Activated CD8-positive, alpha-beta memory T cell treated with anti-CD3 and anti-CD28 coated beads for 36 hours (primary cell): ENCODE measurements at regions not wholly inside any gene's neighbourhood (a gene's known extent, or its start where the extent isn't known, plus 50 kb on each side); places are given as distances from the start of the nearest gene placed in this dataset.

ENCODE experiments used
- CTCF ChIA-PET: fragments of 350-600 bp; sonication (Branson Sonifier 250); formaldehyde crosslinking; loops from one replicate; lab custom pipeline; 2021; ENCODE audit warnings: antibody characterized with exemption; lab: Charles Lee
- POLR2A ChIA-PET: fragments of 350-600 bp; sonication (Branson Sonifier 250); formaldehyde crosslinking; loops from one replicate; lab custom pipeline; 2021; ENCODE audit warnings: antibody characterized with exemption; lab: Charles Lee

GRCh38 chr15:91508633-91509032, 344.9 kb upstream of the SLCO3A1 start:
- CTCF ChIA-PET = no interaction called here
- POLR2A ChIA-PET = no interaction called here

DNA sequence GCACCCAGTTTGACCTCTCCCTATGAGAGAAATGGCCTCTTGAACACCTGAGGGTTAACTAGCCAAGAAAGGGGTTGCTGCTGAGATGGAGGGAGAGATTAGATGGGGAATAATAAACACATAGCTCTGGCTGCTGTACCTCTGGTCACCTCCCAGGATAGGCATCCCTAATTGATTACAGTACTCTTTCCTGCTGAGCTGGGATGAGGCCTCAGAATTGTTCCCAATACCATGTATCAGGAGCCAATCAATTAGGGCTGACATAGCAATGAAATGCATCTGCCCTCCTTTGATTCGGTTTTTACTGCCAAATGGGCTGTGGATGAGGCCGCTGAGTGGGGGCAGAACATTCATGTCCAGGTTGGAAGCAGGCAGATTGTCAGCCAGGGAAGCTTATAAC, 339.4 kb upstream of the SLCO3A1 start:
- POLR2A ChIA-PET = interaction anchor here (0.6 kb wide), 1 partner anchor 255 kb away, joined by 4 read pairs; no protein-coding TSS in a partner anchor
- CTCF ChIA-PET = interaction anchor here (1.1 to 1.4 kb wide), 2 partner anchors 192 to 205 kb away, joined by 3 read pairs; no protein-coding TSS in a partner anchor

DNA sequence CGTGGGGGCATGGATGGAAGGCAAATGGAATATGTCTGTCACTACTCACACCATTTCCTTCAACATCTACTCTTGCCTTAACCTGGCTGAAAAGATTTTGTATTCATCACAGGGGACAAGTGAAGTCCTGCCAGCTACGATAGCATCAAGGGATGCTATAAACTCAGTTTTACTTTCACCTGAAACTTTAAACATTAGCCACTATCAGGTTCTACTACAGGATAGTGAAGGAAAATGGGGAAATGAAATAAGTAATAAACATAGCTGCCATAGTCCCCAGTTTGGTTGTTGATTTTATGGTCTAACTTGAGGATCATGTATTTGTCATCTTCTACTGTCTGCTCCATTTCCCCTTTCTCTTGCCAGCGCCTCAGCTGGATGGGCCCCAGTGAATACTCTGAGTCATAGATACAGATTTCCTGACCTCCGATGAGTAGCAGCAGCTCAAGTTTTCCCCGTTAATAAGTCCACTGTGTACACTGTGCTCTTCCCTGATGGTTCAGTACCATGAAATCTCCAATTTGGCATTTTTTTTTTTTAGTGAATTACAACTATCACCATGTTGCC, 338.2 kb upstream of the SLCO3A1 start:
- ChIA-PET CTCF (interaction anchor here (1.1 to 1.4 kb wide), 2 partner anchors 191 to 206 kb away, joined by 3 read pairs; no protein-coding TSS in a partner anchor), POLR2A (no interaction called here)

GRCh38 chr15:91516866-91517265, 336.6 kb upstream of the SLCO3A1 start:
- CTCF ChIA-PET = no interaction called here
- POLR2A ChIA-PET = no interaction called here

DNA sequence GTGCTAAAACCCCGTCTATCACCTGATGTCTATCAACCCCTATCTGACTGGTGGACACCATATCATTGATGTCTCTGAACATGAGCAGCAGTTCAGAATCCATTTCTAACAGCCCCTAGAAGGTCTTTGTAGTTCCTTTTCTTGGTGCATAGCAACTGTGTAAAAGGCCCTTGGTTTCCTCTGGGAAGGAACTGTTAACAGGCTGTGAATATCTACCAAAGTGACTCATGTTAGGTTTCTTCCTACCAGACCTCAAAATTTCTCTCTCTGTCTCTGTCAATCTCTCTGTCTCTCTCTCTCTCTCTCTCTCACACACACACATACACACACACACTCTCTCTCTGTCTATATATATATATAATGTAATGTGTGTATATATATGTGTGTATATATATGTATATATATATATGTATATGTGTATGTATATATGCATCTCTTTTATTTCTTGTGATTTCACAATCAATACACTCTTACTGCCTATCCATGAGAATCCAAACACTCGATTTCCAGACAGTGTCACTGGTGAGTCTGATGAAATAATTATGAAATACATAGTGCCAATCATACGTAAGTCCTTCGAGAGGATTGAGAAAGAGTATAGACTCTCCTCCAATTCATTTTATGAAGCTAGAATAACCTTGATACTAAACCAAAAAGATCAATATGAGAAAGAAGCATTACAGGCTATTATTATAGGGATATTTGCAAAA, 335.9 kb upstream of the SLCO3A1 start:
- POLR2A ChIA-PET = no interaction called here

DNA sequence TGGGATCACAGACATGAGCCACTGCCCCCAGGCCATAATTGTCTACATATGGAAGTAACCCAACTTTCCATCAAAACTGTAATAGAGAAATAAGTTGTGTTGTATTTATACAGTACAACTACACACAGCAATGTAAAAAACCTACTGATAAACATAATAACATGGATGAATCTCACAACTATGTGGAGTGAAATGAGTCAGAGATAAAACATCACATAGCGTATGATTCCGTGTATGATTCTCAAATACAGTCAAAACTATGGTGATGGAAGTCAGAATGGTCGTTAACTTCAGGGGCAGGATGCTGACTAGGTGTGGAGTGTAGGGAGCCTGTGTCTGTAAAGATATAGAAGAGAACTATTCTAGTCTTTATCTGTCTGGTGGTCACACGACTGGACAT, 332.7 kb upstream of the SLCO3A1 start:
- POLR2A ChIA-PET = no interaction called here

More for the DNA sequence above, 335.9 kb upstream of the SLCO3A1 start:
- CTCF ChIA-PET = no interaction called here

GRCh38 chr15:91521548-91521947, 332.0 kb upstream of the SLCO3A1 start:
- POLR2A ChIA-PET = no interaction called here
- CTCF ChIA-PET = no interaction called here

More for the DNA sequence above, 332.7 kb upstream of the SLCO3A1 start:
- CTCF ChIA-PET = interaction anchor here (1.3 kb wide), 1 partner anchor 12 kb away, joined by 3 read pairs; no protein-coding TSS in a partner anchor

GRCh38 chr15:91521996-91522395, 331.5 kb upstream of the SLCO3A1 start:
- ChIA-PET POLR2A (no interaction called here), CTCF (no interaction called here)

- ChIA-PET POLR2A (no interaction called here), CTCF (no interaction called here)
These were observed 330.7 kb upstream of the SLCO3A1 start for GRCh38 chr15:91522605-91523332.

DNA sequence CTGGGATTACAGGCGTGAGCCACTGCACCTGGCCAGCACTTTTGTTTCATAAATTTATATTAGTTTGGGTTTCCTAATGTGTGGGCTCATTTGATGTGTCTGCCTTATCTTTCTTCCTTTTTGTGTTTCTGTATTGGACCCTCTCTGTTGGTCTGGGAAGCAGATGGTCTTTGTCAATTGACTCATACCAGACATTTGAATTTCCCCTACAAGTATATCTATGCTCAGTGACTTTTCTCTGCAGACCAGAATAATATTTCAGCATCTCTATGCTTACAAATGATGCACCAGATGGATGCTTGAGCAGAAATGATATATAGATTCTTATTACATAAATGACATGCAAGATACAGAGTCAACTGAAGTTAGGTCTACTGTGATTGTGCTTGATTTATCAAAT, 329.9 kb upstream of the SLCO3A1 start:
- CTCF ChIA-PET = no interaction called here
- POLR2A ChIA-PET = no interaction called here

GRCh38 chr15:91524534-91524933, 329.0 kb upstream of the SLCO3A1 start:
- POLR2A ChIA-PET = no interaction called here

GRCh38 chr15:91525751-91526150, 327.8 kb upstream of the SLCO3A1 start:
- ChIA-PET CTCF (interaction anchor here (0.6 kb wide), 1 partner anchor 51 kb away, joined by 3 read pairs; no protein-coding TSS in a partner anchor), POLR2A (no interaction called here)

More at GRCh38 chr15:91524534-91524933, 329.0 kb upstream of the SLCO3A1 start:
- CTCF ChIA-PET = no interaction called here

GRCh38 chr15:91526424-91526823, 327.1 kb upstream of the SLCO3A1 start:
- ChIA-PET POLR2A (no interaction called here), CTCF (interaction anchor here (0.6 kb wide), 1 partner anchor 51 kb away, joined by 3 read pairs; no protein-coding TSS in a partner anchor)

DNA sequence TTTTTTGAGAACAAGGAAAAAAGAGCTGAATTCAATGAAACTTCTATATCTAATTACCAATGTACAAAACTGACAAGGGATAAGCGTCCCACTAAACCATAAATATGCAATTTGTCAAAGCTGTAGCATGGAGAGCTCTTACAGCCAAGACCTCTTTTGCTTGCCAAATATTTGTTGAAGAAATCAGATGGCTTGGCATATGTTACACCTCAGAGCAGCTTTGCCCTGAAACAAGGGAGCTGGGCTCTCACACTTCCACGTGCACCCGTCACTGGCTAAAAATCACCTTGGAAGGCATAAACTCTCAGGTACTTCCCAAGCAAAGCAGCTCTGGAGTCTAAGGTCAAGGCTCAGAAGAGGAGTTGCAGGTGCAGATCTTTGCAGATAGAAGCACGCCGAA, 324.7 kb upstream of the SLCO3A1 start:
- ChIA-PET POLR2A (no interaction called here), CTCF (no interaction called here)

- ChIA-PET CTCF (no interaction called here), POLR2A (interaction anchor here (0.8 kb wide), 1 partner anchor 326 kb away, joined by 4 read pairs; no protein-coding TSS in a partner anchor)
These were observed 324.0 kb upstream of the SLCO3A1 start for GRCh38 chr15:91529534-91529933.

- POLR2A ChIA-PET = interaction anchor here (0.8 kb wide), 1 partner anchor 326 kb away, joined by 4 read pairs; no protein-coding TSS in a partner anchor
- CTCF ChIA-PET = no interaction called here
These were observed 323.2 kb upstream of the SLCO3A1 start for GRCh38 chr15:91530279-91530678.

GRCh38 chr15:91530956-91531582, 322.4 kb upstream of the SLCO3A1 start:
- ChIA-PET CTCF (no interaction called here), POLR2A (no interaction called here)

- CTCF ChIA-PET = no interaction called here
- POLR2A ChIA-PET = no interaction called here
These were observed 319.3 kb upstream of the SLCO3A1 start for GRCh38 chr15:91534235-91534634.

GRCh38 chr15:91534976-91535375, 318.5 kb upstream of the SLCO3A1 start:
- ChIA-PET POLR2A (no interaction called here), CTCF (no interaction called here)
